H1 (cell line): ENCODE measurements at regions not wholly inside any gene's neighbourhood (a gene's known extent, or its start where the extent isn't known, plus 50 kb on each side); places are given as distances from the start of the nearest gene placed in this dataset.
"Not testable (repeated sequence)": the region's sequence is repeated elsewhere in the genome, so short reads cannot be mapped to it uniquely, and the experiment has no call there.

ENCODE experiments used
- CTCF ChIA-PET: fragments of 300-600 bp; sonication (Branson Sonifier 250); formaldehyde crosslinking; loops from one replicate; lab custom pipeline; 2021; ENCODE audit not compliant: partially characterized antibody; lab: Charles Lee
- POLR2A ChIA-PET: fragments of 300-600 bp; sonication (Branson Sonifier 250); formaldehyde crosslinking; loops from one replicate; lab custom pipeline; 2021; ENCODE audit warnings: inconsistent platforms; ENCODE audit not compliant: partially characterized antibody; lab: Charles Lee
- DNase-seq, 2 experiments: peaks; one replicate each; pipeline versions ENCODE4 v3.0.0 to v3.0.0-alpha.2; 2010 to 2022; ENCODE audit warnings: low spot score in 2 of 2, low read depth in 1 of 2, mixed read lengths in 1 of 2
- FAIRE-seq: peaks from 2 replicates; lab custom pipeline; 2011; peaks lifted over from hg19 to GRCh38; lab: Jason Lieb, UNC
- H2AFZ ChIP-seq: 2 replicates; pipeline ENCODE4 v1.8.1; 2012; ENCODE audit warnings: low read length, inconsistent platforms
- H2AK5ac ChIP-seq: 2 replicates; pipeline ENCODE4 v1.6.1; 2013; ENCODE audit warnings: low read depth, low read length
- H2BK120ac ChIP-seq: replicated peaks from 2 replicates; pipeline ENCODE3; 2013; ENCODE audit warnings: low read depth, low read length, inconsistent platforms
- H2BK12ac ChIP-seq: 2 replicates; pipeline ENCODE4 v1.6.1; 2013; ENCODE audit warnings: low read depth, low read length
- H2BK15ac ChIP-seq: 2 replicates; pipeline ENCODE4 v1.6.1; 2013; ENCODE audit warnings: low read length
- H2BK20ac ChIP-seq: 2 replicates; pipeline ENCODE4 v1.6.1; 2013; ENCODE audit warnings: low read length
- H2BK5ac ChIP-seq: 2 replicates; pipeline ENCODE4 v1.6.1; 2013; ENCODE audit warnings: low read depth, low read length
- H3K14ac ChIP-seq: 2 replicates; pipeline ENCODE4 v1.6.1; 2013; ENCODE audit warnings: inconsistent platforms; ENCODE audit not compliant: insufficient read length
- H3K18ac ChIP-seq: 2 replicates; pipeline ENCODE4 v1.6.1; 2013; ENCODE audit warnings: low read length; ENCODE audit errors: extremely low read depth
- H3K23ac ChIP-seq: 2 replicates; pipeline ENCODE4 v1.6.1; 2013; ENCODE audit warnings: inconsistent platforms; ENCODE audit not compliant: insufficient read length
- H3K23me2 ChIP-seq: 2 replicates; pipeline ENCODE4 v1.6.1; 2013; ENCODE audit warnings: low read depth, low read length
- H3K27ac ChIP-seq: 2 replicates; pipeline ENCODE4 v1.6.1; 2011; ENCODE audit warnings: low read depth, low read length, inconsistent platforms
- H3K27me3 ChIP-seq, 4 experiments: replicated peaks in 1 of 4; 1 replicate in 1 of 4; 2 replicates in 3 of 4; pipeline versions ENCODE4 v1.6.1 to v1.8.1; 2011 to 2013; ENCODE audit warnings: low read length in 3 of 4, mild to moderate bottlenecking in 3 of 4, inconsistent platforms in 2 of 4, mixed read lengths in 2 of 4, moderate library complexity in 1 of 4; ENCODE audit not compliant: control insufficient read depth in 3 of 4, insufficient read depth in 3 of 4; ENCODE audit errors: extremely low read depth in 1 of 4
- H3K36me3 ChIP-seq, 4 experiments: 2 replicates each; pipeline versions ENCODE4 v1.6.1 to v1.8.1; 2011 to 2013; ENCODE audit warnings: mild to moderate bottlenecking in 4 of 4, low read length in 3 of 4, moderate library complexity in 2 of 4, control low read depth in 1 of 4, inconsistent platforms in 1 of 4; ENCODE audit not compliant: insufficient read depth in 4 of 4, control insufficient read depth in 2 of 4
- H3K4ac ChIP-seq: replicated peaks from 2 replicates; pipeline ENCODE3; 2013; ENCODE audit warnings: low read length, low read depth, mixed read lengths, inconsistent platforms; ENCODE audit not compliant: insufficient read length
- H3K4me1 ChIP-seq, 4 experiments: replicated peaks in 1 of 4; 1 replicate in 1 of 4; 2 replicates in 3 of 4; pipeline versions ENCODE4 v1.6.1 to v1.8.1; 2011 to 2013; ENCODE audit warnings: low read length in 3 of 4, inconsistent platforms in 2 of 4, mixed read lengths in 1 of 4; ENCODE audit not compliant: insufficient read depth in 4 of 4, control insufficient read depth in 3 of 4
- H3K4me2 ChIP-seq, 2 experiments: 2 replicates each; pipeline versions ENCODE4 v1.6.1 to v1.8.1; 2011 to 2013; ENCODE audit warnings: low read depth in 2 of 2, low read length in 2 of 2, control low read depth in 1 of 2, inconsistent platforms in 1 of 2, mild to moderate bottlenecking in 1 of 2; ENCODE audit not compliant: insufficient read depth in 1 of 2
- H3K4me3 ChIP-seq, 4 experiments: fragments of 200-600, 300-600 bp in 1 of 4; sonication (generic), shearing (Covaris generic), sonication (Bioruptor Twin) in 1 of 4; 2 replicates each; pipeline versions ENCODE4 v1.5.1 to v1.8.1; 2011 to 2016; ENCODE audit warnings: low read length in 4 of 4, low read depth in 3 of 4, control low read depth in 2 of 4, inconsistent platforms in 2 of 4, mild to moderate bottlenecking in 2 of 4, mixed read lengths in 1 of 4, moderate library complexity in 1 of 4; ENCODE audit not compliant: insufficient read depth in 2 of 4; ENCODE audit errors: extremely low read depth in 1 of 4
- H3K56ac ChIP-seq: replicated peaks from 2 replicates; pipeline ENCODE3; 2013; ENCODE audit warnings: low read depth, mild to moderate bottlenecking, mixed read lengths, low read length, inconsistent platforms; ENCODE audit not compliant: insufficient read length
- H3K79me1 ChIP-seq: 2 replicates; pipeline ENCODE4 v1.6.1; 2013; ENCODE audit warnings: low read depth, low read length, control low read depth
- H3K79me2 ChIP-seq, 2 experiments: 2 replicates each; pipeline versions ENCODE4 v1.6.1 to v1.8.1; 2012 to 2013; ENCODE audit warnings: low read length in 2 of 2, mild to moderate bottlenecking in 2 of 2, inconsistent platforms in 1 of 2; ENCODE audit not compliant: insufficient read depth in 2 of 2, control insufficient read depth in 1 of 2
- H3K9ac ChIP-seq, 4 experiments: replicated peaks in 1 of 4; 1 replicate in 1 of 4; 2 replicates in 3 of 4; pipeline versions ENCODE4 v1.6.1 to v1.8.1; 2011 to 2013; ENCODE audit warnings: low read depth in 3 of 4, low read length in 3 of 4, control low read depth in 2 of 4, mild to moderate bottlenecking in 2 of 4, moderate library complexity in 2 of 4, inconsistent platforms in 1 of 4; ENCODE audit errors: extremely low read depth in 1 of 4
- H3K9me3 ChIP-seq, 2 experiments: 2 replicates each; pipeline versions ENCODE4 v1.6.1 to v1.8.1; 2012 to 2013; ENCODE audit warnings: mild to moderate bottlenecking in 2 of 2, moderate library complexity in 2 of 2, control low read depth in 1 of 2, inconsistent platforms in 1 of 2, low read depth in 1 of 2, low read length in 1 of 2, mixed read lengths in 1 of 2; ENCODE audit not compliant: insufficient read depth in 2 of 2
- H4K20me1 ChIP-seq, 2 experiments: replicated peaks in 1 of 2; 2 replicates each; pipeline versions ENCODE3 to v1.8.1; 2011 to 2013; ENCODE audit warnings: inconsistent platforms in 2 of 2, low read length in 2 of 2, mild to moderate bottlenecking in 1 of 2; ENCODE audit not compliant: insufficient read depth in 2 of 2, control insufficient read depth in 1 of 2
- H4K5ac ChIP-seq: 2 replicates; pipeline ENCODE4 v1.6.1; 2013; ENCODE audit warnings: low read length, low read depth, mixed read lengths, inconsistent platforms; ENCODE audit not compliant: insufficient read length
- H4K8ac ChIP-seq: 2 replicates; pipeline ENCODE4 v1.8.0; 2013; ENCODE audit warnings: mild to moderate bottlenecking, moderate library complexity, low read length, inconsistent platforms; ENCODE audit not compliant: insufficient read depth; ENCODE audit errors: extremely low read depth
- H4K91ac ChIP-seq: replicated peaks from 2 replicates; pipeline ENCODE3; 2013; ENCODE audit warnings: low read length, mixed read lengths, inconsistent platforms; ENCODE audit not compliant: insufficient read length
- WGBS, 2 experiments: shearing (Covaris generic) in 1 of 2; methylation state at CpG; one replicate each; pipeline versions ENCODE4 v1.1.6 to v1.1.7; 2013 to 2015; ENCODE audit warnings: low lambda C conversion rate in 2 of 2, mixed read lengths in 2 of 2, inconsistent platforms in 1 of 2, low coverage in 1 of 2, missing lambda C conversion rate in 1 of 2; ENCODE audit not compliant: insufficient replicate concordance in 2 of 2, insufficient coverage in 1 of 2, insufficient read length in 1 of 2; ENCODE audit errors: extremely low coverage in 1 of 2, missing lambda C conversion rate in 1 of 2; 5-methylcytosine and 5-hydroxymethylcytosine counted together

- WGBS, 2 experiments: no CpG with 5 or more reads among the region's 20 CpGs
- H3K14ac ChIP-seq, H4K5ac ChIP-seq, H3K23ac ChIP-seq, H2BK20ac ChIP-seq, H2BK120ac ChIP-seq, H2AFZ ChIP-seq, H3K36me3 ChIP-seq, H3K4me2 ChIP-seq, POLR2A ChIA-PET, H3K4ac ChIP-seq, H3K4me3 ChIP-seq, H3K27ac ChIP-seq, H3K79me1 ChIP-seq, H3K18ac ChIP-seq, H3K79me2 ChIP-seq, CTCF ChIA-PET, H2BK5ac ChIP-seq, H4K20me1 ChIP-seq, H2AK5ac ChIP-seq, FAIRE-seq, H3K9ac ChIP-seq, H4K91ac ChIP-seq, DNase-seq, H3K4me1 ChIP-seq, H3K23me2 ChIP-seq, H4K8ac ChIP-seq, H3K27me3 ChIP-seq, H2BK12ac ChIP-seq, H3K56ac ChIP-seq, H3K9me3 ChIP-seq, H2BK15ac ChIP-seq: not testable (repeated sequence)
These were observed 5432.6 kb upstream of the TPTE start for GRCh38 chr21:5088820-5089219.

GRCh38 chr21:5089399-5090089 lies 5431.8 kb upstream of the TPTE start:
- H3K9me3 ChIP-seq, H2AK5ac ChIP-seq, H4K5ac ChIP-seq, CTCF ChIA-PET, H3K27ac ChIP-seq, H3K4me1 ChIP-seq, DNase-seq, H3K36me3 ChIP-seq, H3K4me3 ChIP-seq, H3K9ac ChIP-seq, FAIRE-seq, H4K91ac ChIP-seq, H3K23me2 ChIP-seq, H3K79me2 ChIP-seq, H4K8ac ChIP-seq, H3K4me2 ChIP-seq, H3K4ac ChIP-seq, H2BK12ac ChIP-seq, H2BK15ac ChIP-seq, H3K56ac ChIP-seq, H2BK120ac ChIP-seq, H3K18ac ChIP-seq, POLR2A ChIA-PET, H3K23ac ChIP-seq, H3K79me1 ChIP-seq, H3K14ac ChIP-seq, H4K20me1 ChIP-seq, H2BK5ac ChIP-seq, H3K27me3 ChIP-seq, H2BK20ac ChIP-seq, H2AFZ ChIP-seq: not testable (repeated sequence)
- WGBS, 2 experiments: 98% methylated on average over 4 of the region's 15 CpGs; no CpG with 5 or more reads in 1 of the 2 experiments
